ENCODE measurements at regions not wholly inside any gene's neighbourhood (a gene's known extent, or its start where the extent isn't known, plus 50 kb on each side); places are given as distances from the start of the nearest gene placed in this dataset.

DNA sequence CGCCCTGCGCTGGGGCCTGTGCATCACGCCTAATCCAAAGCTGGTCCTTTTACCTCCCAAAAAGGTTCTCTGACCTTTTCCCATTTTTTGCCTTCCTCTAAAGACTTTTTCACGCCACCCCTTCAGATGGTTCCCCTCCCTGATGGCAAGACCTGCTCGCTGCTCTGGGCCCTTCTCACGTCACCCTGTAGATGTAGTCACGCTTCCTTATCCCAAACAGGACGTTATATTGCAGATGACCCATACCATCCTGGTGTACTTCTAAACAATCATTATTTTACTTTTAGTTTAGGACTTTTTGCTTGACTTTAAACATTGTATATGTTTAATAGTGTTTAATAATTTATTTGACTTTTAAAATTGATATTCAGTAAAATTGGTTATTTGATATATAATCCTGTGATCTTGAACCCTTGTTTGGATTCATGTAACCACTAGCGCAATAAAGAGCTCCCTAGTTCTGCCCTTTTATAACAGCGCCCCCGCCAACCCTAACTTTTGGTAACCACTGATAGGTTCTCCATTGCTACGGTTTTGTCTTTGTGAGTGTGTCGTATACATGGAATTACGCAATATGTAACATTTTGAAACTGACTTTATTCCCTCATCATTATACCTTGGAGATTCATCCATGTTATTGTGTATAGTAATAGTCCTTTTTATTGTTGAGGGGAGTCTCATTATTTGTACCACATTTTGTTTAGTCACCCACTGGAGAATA is 159.0 kb upstream of the CHRNA7 start:
- TF ChIP-seq EZH2 (IDR thresholded peaks at IDR 0.05; ENCODE audit: insufficient read depth, poor library complexity, severe bottlenecking) (no peak), EZH2phosphoT487 (IDR thresholded peaks at IDR 0.05; ENCODE audit: insufficient read depth, low read depth) (no peak)

Measured in GM23248 (cell line).